ENCODE measurements at regions not wholly inside any gene's neighbourhood (a gene's known extent, or its start where the extent isn't known, plus 50 kb on each side); places are given as distances from the start of the nearest gene placed in this dataset.

GRCh38 chr2:23294238-23294637, 90.7 kb upstream of the KLHL29 start:
- no peak overlapping the region for H3K4me3 ChIP-seq (ENCODE audit: low read depth, low read length)
- POLR2A ChIA-PET, result no interaction called here
- no peaks in the 10 kb centered on the region for H3K4me1 ChIP-seq (ENCODE audit: control insufficient read depth, insufficient read depth, low read length)
- no peaks in the 10 kb centered on the region for H3K9me3 ChIP-seq (ENCODE audit: control insufficient read depth, insufficient read depth, low read depth, low read length)
- TF ChIP-seq ZIC2 (tag by site-specific recombination; IDR thresholded peaks at IDR 0.05) (peak; percentile 76), PBX3 (CRISPR knock-in tag; IDR thresholded peaks at IDR 0.05) (no peak), ZNF280C (tag by site-specific recombination; IDR thresholded peaks at IDR 0.05) (no peak), ZNF645 (tag by site-specific recombination; IDR thresholded peaks at IDR 0.05) (no peak)
- H3K27ac ChIP-seq (ENCODE audit: extremely low read depth, low read depth, low read length), result no peak overlapping the region
- CTCF ChIA-PET, result interaction anchor here (0.8 to 1.8 kb wide), 4 partner anchors 13 to 95 kb away, joined by 3 to 7 read pairs (median 3); no protein-coding TSS in a partner anchor
- no peaks in the 10 kb centered on the region for H3K36me3 ChIP-seq (ENCODE audit: control insufficient read depth in 2 of 2, insufficient read depth in 1 of 2, low read length in 2 of 2)

GRCh38 chr2:23296691-23297090, 88.3 kb upstream of the KLHL29 start:
- no peaks in the 10 kb centered on the region for H3K4me1 ChIP-seq (ENCODE audit: control insufficient read depth, insufficient read depth, low read length)
- no peak for TF ChIP-seq ZNF488 (tag by site-specific recombination; IDR thresholded peaks at IDR 0.05)
- TF ChIP-seq ZNF184 (tag by site-specific recombination; IDR thresholded peaks at IDR 0.05), result no peak
- no peak for TF ChIP-seq ZNF16 (tag by site-specific recombination; IDR thresholded peaks at IDR 0.05; ENCODE audit: low read depth)
- no peak for TF ChIP-seq ZNF280C (tag by site-specific recombination; IDR thresholded peaks at IDR 0.05)
- no peak for TF ChIP-seq KLF9 (tag by site-specific recombination; IDR thresholded peaks at IDR 0.05; ENCODE audit: low read depth)
- no peak for TF ChIP-seq ZNF148 (tag by site-specific recombination; IDR thresholded peaks at IDR 0.05; ENCODE audit: borderline replicate concordance)
- H3K27ac ChIP-seq (ENCODE audit: extremely low read depth, low read depth, low read length), result no peak overlapping the region
- no peaks in the 10 kb centered on the region for H3K36me3 ChIP-seq (ENCODE audit: control insufficient read depth in 2 of 2, insufficient read depth in 1 of 2, low read length in 2 of 2)
- ChIA-PET CTCF (interaction anchor here (0.6 to 1.6 kb wide), 2 partner anchors 16 to 18 kb away, joined by 3 to 5 read pairs; no protein-coding TSS in a partner anchor), POLR2A (no interaction called here)
- H3K9me3 ChIP-seq (ENCODE audit: control insufficient read depth, insufficient read depth, low read depth, low read length), result no peaks in the 10 kb centered on the region
- no peak overlapping the region for H3K4me3 ChIP-seq (ENCODE audit: low read depth, low read length)

- Histone ChIP-seq H3K27ac (ENCODE audit: extremely low read depth, low read depth, low read length) (no peak overlapping the region), H3K36me3 (ENCODE audit: control insufficient read depth in 2 of 2, insufficient read depth in 1 of 2, low read length in 2 of 2) (no peaks in the 10 kb centered on the region), H3K9me3 (ENCODE audit: control insufficient read depth, insufficient read depth, low read depth, low read length) (no peaks in the 10 kb centered on the region), H3K4me3 (ENCODE audit: low read depth, low read length) (no peak overlapping the region), H3K4me1 (ENCODE audit: control insufficient read depth, insufficient read depth, low read length) (no peaks in the 10 kb centered on the region)
- TF ChIP-seq ZNF658 (tag by site-specific recombination; IDR thresholded peaks at IDR 0.05), result no peak
- no peak for TF ChIP-seq ZXDB (tag by site-specific recombination; IDR thresholded peaks at IDR 0.05)
- no peak for TF ChIP-seq ZNF157 (tag by site-specific recombination; IDR thresholded peaks at IDR 0.05)
- TF ChIP-seq ZNF692 (tag by site-specific recombination; IDR thresholded peaks at IDR 0.05), result no peak
- TF ChIP-seq BCL11A (tag by site-specific recombination; IDR thresholded peaks at IDR 0.05; ENCODE audit: low read depth), result no peak
- no peak for TF ChIP-seq HOXA7 (CRISPR knock-in tag; IDR thresholded peaks at IDR 0.05; ENCODE audit: borderline replicate concordance)
- ChIA-PET CTCF (interaction anchor here (1.6 kb wide), 1 partner anchor 16 kb away, joined by 5 read pairs; no protein-coding TSS in a partner anchor), POLR2A (no interaction called here)
These were observed 87.9 kb upstream of the KLHL29 start for GRCh38 chr2:23297112-23297511.

Data from HEK293 (cell line).